Activated CD8-positive, alpha-beta T cell treated with anti-CD3 and anti-CD28 coated beads for 36 hours (primary cell): ENCODE measurements at regions not wholly inside any gene's neighbourhood (a gene's known extent, or its start where the extent isn't known, plus 50 kb on each side); places are given as distances from the start of the nearest gene placed in this dataset.

Experiments used
- ATAC-seq: fragments of 200-7000 bp; cut with Tn5 transposase; one replicate; pipeline ENCODE4 v1.10.0; 2021; ENCODE audit warnings: mild to moderate bottlenecking, moderate library complexity
- CTCF ChIA-PET: fragments of 350-600 bp; sonication (Branson Sonifier 250); formaldehyde crosslinking; loops from one replicate; lab custom pipeline; 2021; ENCODE audit warnings: antibody characterized with exemption; lab: Charles Lee
- POLR2A ChIA-PET: fragments of 350-600 bp; sonication (Branson Sonifier 250); formaldehyde crosslinking; loops from one replicate; lab custom pipeline; 2021; ENCODE audit warnings: antibody characterized with exemption; lab: Charles Lee
- DNase-seq: peaks from one replicate; pipeline ENCODE4 v3.0.0-alpha.2; 2020
- H3K27ac Mint-ChIP-seq: one replicate; pipeline ENCODE4 v1.8.0; 2021; ENCODE audit warnings: mild to moderate bottlenecking, mixed read lengths
- H3K27me3 Mint-ChIP-seq: one replicate; pipeline ENCODE4 v1.8.0; 2021; ENCODE audit warnings: mixed read lengths
- H3K36me3 Mint-ChIP-seq: one replicate; pipeline ENCODE4 v1.8.0; 2021; ENCODE audit warnings: low read depth, mixed read lengths
- H3K4me1 Mint-ChIP-seq: one replicate; pipeline ENCODE4 v1.8.0; 2021; ENCODE audit warnings: low read depth, mixed read lengths
- H3K4me3 Mint-ChIP-seq: one replicate; pipeline ENCODE4 v1.8.0; 2021; ENCODE audit warnings: mild to moderate bottlenecking, moderate library complexity, mixed read lengths
- H3K9me3 Mint-ChIP-seq: one replicate; pipeline ENCODE4 v1.8.0; 2021; ENCODE audit warnings: mixed read lengths
- CTCF ChIP-seq: fragments of 200-600 bp; IDR thresholded peaks from one replicate; pipeline ENCODE4 v1.8.0; 2022; ENCODE audit warnings: antibody characterized with exemption, mild to moderate bottlenecking
- intact Hi-C: fragments of 100-400 bp; cut with micrococcal nuclease; formaldehyde crosslinking; loops from one replicate; pipeline ENCODE4 v1.10.0; 2022

GRCh38 chr18:79586436-79587225 lies 93.0 kb upstream of the CTDP1 start:
- Mint-ChIP-seq H3K4me1 (no peaks in the 10 kb centered on the region), H3K9me3 (no peaks in the 10 kb centered on the region), H3K27ac (no peak overlapping the region), H3K36me3 (no peaks in the 10 kb centered on the region), H3K27me3 (no peaks in the 10 kb centered on the region), H3K4me3 (no peak overlapping the region)
- TF ChIP-seq CTCF: no peak
- ChIA-PET CTCF (no interaction called here), POLR2A (no interaction called here)
- intact Hi-C loops: no loop called here
- no peak for ATAC-seq
- no peak for DNase-seq

GRCh38 chr18:79587226-79587741 lies 92.3 kb upstream of the CTDP1 start:
- no peaks in the 10 kb centered on the region for H3K27me3 Mint-ChIP-seq
- TF ChIP-seq CTCF: no peak
- no peak for ATAC-seq
- intact Hi-C loops: no loop called here
- H3K4me1 Mint-ChIP-seq: no peaks in the 10 kb centered on the region
- H3K4me3 Mint-ChIP-seq: no peak overlapping the region
- POLR2A ChIA-PET: no interaction called here
- H3K36me3 Mint-ChIP-seq: no peaks in the 10 kb centered on the region
- CTCF ChIA-PET: no interaction called here
- peaks cover 1% of the 10 kb centered on the region for H3K9me3 Mint-ChIP-seq
- no peak overlapping the region for H3K27ac Mint-ChIP-seq
- DNase-seq: no peak

GRCh38 chr18:79587779-79588635 lies 91.6 kb upstream of the CTDP1 start:
- TF ChIP-seq CTCF: no peak
- Mint-ChIP-seq H3K27ac (no peak overlapping the region), H3K4me1 (no peaks in the 10 kb centered on the region), H3K36me3 (no peaks in the 10 kb centered on the region), H3K9me3 (peaks cover 6% of the 10 kb centered on the region), H3K27me3 (peaks cover 1% of the 10 kb centered on the region), H3K4me3 (no peak overlapping the region)
- intact Hi-C loops: no loop called here
- POLR2A ChIA-PET: no interaction called here
- ATAC-seq: no peak
- CTCF ChIA-PET: no interaction called here
- no peak for DNase-seq

- Mint-ChIP-seq H3K27me3 (peaks cover 1% of the 10 kb centered on the region), H3K9me3 (peaks cover 8% of the 10 kb centered on the region), H3K4me3 (no peak overlapping the region), H3K4me1 (no peaks in the 10 kb centered on the region), H3K27ac (no peak overlapping the region), H3K36me3 (no peaks in the 10 kb centered on the region)
- DNase-seq (no peak), ATAC-seq (no peak)
- TF ChIP-seq CTCF: no peak
- CTCF ChIA-PET: no interaction called here
- intact Hi-C loops: no loop called here
- POLR2A ChIA-PET: no interaction called here
Measured at GRCh38 chr18:79588636-79589481, 90.7 kb upstream of the CTDP1 start.
